ENCODE measurements at regions not wholly inside any gene's neighbourhood (a gene's known extent, or its start where the extent isn't known, plus 50 kb on each side); places are given as distances from the start of the nearest gene placed in this dataset.
"Not testable (repeated sequence)": the region's sequence is repeated elsewhere in the genome, so short reads cannot be mapped to it uniquely, and the experiment has no call there.

DNA sequence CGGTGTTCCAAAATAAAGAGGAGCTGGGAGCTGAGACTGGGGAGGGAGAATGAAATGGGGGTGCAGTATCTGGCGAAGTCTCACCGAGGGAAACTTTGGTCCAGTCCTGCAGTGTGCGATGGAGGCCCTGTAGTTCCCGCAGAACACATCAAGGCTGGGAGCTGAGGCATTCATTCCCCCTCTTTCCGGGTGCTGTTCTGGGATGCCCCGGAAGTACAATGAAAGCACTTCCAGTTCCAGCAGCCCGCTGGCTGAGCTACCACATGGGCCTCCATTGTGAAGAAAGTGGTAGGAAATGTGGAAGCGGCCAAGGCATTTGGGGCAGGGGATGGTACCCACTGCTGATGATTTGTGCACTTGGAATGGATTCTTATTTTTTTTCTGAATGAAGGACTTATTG lies 560.7 kb downstream of the GLRX3 start:
- DNase-seq, result no peak

DNA sequence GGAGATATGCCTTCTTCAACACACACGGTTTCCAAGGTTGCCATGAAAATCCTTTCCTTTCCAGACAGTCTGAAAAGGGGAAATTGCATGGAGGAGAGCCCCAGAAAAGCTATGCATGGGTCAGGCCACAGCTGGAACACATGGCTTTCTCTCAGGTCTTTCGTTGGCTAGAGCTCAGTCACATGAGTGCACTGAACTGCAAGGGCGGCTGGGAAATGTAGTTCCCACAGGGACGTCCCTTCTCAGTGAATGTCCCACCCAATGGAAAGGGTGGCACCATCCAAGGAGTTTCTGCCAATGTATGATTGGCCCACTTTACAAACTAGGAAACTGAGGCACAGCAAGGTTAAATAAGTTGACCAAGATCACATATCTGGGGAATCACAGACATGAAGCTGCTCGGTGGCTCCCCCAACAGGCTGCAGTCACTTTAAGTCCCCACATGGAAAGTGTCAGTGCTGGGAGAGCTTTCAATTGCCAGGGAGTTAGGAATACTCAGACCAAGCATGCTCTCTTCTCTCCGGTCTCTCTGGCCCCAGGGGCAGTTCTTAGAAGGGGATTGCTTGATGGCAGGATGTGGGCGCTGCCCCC lies 571.3 kb downstream of the GLRX3 start:
- no peak for DNase-seq

DNA sequence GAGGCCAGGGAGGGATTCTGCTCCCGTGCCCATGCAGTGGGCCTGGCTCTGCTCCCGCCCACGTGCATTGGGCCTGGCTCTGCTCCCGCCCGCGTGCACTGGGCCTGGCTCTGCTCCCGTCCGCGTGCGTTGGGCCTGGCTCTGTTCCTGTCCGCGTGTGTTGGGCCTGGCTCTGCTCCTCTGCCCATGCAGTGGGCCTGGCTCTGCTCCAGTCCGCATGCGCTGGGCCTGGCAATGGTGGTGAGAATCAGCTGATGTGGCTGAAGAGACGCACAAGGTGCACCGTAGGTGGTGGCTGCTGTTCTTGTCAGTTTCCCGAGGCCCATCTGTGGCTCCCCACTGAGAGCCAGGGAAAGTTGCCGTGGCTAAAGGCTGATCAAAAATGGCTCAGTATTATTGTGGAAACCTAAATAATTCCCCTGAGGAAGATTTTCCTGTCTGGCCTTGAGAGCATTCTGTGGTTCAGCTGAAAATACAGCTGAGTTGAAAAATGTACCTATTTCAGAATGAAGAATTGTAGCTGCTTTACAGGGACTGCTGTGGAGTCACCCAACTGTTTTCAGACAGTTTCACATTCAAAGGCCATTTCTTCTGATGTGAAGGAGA lies 572.4 kb downstream of the GLRX3 start:
- DNase-seq, result no peak

DNA sequence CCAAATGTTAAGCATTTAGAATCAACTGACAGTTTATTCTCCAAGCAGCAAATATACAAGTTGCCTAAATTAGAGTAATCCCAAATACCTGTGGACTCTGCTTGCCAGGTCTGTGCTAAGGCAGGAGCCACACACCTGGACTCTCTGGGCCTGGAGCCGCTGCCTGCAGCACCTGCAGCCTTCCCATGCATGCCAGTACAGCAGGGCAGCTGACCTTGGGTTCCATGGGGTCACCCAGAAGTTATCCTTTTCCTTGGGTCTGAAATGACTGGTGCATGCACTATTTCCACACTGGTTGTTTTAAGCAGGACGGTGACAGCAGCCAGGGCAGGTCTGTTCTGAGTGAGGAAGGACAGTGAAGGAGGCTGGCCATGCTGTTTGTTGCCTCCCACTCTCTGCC lies 573.2 kb downstream of the GLRX3 start:
- DNase-seq, result no peak

DNA sequence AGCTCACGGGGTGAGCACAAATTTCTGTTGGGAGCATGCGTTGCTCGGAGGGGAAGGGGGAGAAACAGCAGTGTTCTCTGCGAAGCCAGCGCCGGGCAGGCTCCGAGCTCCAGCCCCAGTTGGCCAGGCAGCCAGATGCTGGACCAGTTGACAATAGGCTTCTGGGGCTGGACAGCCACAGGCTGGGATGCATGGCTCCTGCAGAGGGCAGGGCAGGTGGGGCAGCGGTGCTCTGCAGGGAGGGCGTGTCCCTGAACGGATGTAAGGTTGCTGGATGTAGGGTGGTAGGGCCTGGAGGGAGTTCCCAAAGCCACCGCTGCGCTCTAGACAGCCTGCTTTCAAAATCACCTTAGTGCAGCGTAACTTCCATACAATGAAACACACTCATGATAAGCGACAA lies 574.9 kb downstream of the GLRX3 start:
- no peak for DNase-seq

DNA sequence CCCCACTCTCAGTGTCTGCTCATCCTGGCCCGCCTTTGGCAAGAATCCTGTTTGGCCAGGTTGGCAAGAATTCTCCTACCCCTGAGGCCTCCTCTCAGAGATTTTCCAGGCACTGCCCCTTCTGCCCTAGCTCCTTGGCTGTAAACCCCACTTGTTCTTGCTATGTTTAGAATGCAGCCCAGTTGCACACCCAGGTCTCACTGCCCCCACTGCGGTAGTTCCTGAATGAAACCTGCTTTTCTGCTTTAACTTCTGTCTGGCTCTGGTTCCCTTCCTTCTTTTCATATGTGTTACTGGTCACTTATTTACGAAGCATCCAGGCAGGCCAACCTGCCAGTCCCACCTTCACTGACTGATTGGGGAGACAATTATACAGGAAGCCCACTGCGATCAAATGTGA lies 576.9 kb downstream of the GLRX3 start:
- no peak for DNase-seq

DNA sequence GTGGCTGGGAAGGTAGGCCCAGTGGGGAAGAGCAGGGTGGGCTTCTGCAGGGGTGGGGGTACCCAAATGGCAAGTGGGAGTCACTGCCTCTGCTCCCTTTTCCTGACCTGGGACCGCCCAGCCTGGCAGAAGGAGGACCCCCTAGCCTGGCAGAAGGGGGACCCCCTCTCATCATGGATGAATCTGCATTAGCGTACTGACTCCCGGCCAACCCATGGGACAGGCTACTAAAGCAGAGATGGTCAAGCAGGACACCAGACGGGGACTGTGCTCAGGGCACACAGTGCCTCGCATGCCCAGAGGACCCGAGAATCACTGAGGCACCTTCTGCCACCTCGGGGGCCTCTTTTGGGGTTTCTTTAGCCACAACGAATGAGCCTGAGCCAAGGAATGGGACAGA lies 577.5 kb downstream of the GLRX3 start:
- DNase-seq, result no peak

DNA sequence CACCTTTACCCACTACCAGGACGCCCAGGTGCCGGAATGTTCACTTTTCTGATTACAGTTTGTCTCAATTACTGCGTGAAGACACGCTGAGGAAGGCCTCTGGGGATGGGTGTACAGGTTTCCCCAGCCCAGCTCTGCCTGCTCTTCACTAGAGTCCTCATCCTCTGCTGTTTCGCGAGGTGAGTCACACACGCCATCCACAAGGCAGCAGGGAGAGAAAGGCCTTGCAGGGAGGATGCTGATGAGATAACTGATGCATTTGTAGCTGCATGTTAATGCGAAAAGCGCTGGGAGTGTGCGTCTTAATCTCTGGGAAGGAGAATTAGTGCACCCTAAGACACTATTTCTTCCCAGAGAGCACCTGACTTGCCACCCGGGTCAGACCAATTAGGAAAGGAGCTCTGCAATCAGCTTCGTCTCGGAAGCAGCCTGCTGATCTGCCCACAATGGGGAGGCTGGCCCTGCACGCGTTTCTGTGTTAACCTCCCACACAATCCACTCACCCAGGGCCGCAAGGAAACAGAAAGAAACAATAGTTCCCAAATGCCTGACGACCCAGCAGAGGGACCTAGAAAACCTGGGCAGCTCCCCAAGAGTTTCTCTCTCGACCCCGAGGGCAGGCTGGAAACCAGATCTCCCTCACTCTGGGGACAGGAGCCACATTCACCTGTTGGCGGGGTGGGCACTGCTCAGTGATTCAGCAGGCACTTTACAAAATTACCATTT lies 578.7 kb downstream of the GLRX3 start:
- no peak for DNase-seq

DNA sequence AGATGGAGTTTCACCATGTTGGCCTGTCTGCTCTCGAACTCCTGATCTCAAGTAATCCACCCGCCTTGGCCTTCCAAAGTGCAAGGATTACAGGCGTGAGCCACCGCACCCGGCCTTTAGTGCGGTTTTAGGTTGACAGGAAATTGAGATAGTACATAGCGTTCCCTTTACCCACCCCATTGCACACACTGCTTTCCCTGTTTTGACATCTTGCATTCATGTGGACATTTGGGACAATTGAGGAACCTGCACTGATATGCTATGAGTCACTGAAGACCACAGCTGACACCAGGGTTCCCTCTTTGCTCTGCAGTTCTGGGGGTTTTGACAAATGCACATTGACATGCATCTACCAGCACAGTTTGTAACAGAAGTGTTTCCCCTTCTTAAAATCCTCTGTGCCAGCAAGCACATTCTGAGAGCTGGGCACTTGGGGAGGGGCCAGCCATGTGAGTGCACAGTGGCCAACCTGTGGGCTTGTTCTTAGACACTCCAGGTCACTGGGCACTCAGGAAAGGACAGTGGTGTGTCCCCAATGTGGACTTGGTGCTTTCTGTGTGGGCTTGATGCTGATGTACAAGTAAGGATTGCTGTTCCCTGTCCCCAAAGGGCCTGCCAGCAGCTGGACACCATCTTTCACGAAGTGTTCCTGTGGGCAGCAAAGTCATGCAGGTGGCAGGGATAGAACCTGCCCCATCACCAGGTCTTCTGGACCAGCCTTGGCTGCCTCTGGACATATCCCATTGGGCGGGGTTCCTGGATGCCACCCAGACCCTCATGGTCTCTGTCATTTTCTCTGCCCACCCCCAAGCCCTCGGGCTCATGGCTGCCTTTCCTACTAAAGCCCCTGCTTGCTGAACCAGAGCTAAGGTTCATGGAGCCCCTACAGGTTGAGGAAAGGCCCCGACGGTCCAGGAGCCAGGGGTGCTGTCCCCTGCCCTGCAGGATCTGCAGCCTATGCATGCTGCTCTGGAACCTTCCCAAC lies 579.8 kb downstream of the GLRX3 start:
- DNase-seq, result no peak

DNA sequence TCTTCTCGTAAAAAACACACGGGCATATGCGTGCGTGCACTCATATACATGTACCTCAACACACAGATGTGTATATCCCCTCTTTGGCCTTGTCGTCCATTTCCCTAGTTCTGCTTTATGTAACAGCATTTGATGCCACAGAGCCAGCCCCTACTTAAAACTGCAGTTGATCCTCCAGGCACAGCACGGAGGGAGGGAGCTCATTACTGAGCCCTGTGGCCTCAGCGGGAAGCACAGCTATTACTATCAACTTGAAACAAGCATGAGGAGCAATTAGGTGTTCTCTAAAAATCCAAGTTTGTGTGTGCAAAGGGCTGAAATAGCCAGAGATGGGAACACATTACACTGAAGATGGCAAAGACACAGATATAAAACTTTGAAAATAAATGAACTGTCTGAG lies 580.9 kb downstream of the GLRX3 start:
- no peak for DNase-seq

DNA sequence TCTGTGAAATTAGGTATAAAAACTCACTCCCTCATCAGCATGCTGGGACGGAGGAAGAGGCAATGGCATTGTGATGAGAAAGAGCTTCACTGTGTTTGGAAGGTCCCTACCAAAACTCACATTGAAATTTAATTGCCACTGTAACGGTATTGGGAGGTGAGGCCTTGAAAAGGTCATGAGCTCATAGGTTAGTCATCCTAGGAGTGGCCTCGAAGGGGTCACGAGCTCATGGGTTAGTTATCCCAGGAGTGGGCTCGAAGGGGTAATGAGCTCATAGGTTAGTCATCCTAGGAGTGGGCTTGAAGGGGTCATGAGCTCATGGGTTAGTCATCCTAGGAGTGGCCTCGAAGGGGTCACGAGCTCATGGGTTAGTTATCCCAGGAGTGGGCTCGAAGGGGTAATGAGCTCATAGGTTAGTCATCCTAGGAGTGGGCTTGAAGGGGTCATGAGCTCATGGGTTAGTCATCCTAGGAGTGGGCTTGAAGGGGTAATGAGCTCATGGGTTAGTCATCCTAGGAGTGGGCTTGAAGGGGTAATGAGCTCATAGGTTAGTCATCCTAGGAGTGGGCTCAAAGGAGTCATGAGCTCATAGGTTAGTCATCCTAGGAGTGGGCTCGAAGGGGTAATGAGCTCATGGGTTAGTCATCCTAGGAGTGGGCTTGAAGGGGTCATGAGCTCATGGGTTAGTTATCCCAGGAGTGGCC lies 582.7 kb downstream of the GLRX3 start:
- DNase-seq, result not testable (repeated sequence)

DNA sequence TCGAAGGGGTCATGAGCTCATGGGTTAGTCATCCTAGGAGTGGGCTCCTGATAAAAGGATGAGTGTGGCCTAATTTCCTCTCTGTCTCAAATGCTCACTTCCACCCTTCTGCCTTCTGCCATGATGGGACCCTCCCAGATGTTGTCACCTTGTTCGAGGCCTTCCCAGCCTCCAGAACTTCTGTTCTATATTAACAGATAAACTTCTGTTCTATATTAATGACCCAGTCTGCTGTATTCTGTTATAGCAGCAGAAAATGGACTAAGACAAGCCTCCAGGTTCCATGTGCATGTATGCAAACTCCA lies 583.2 kb downstream of the GLRX3 start:
- no peak for DNase-seq

DNA sequence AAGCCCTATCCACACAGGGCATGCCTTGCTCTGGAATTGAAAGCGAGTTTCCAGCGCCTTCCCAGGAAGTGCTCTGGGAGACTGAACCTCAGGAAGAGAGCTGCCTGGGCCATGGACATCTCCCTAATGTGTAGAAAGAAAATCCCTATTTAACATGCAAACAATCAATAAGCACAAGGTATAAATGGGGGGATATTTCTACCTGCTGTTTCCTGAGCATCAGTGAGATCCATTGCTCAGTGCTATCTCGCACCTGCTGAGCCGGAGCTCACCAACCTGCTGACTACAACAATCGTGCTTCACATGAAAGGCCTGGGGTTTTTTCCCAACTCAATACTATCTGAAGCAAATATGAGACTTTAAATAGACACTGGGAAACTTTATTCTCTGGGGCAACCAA lies 584.0 kb downstream of the GLRX3 start:
- no peak for DNase-seq

DNA sequence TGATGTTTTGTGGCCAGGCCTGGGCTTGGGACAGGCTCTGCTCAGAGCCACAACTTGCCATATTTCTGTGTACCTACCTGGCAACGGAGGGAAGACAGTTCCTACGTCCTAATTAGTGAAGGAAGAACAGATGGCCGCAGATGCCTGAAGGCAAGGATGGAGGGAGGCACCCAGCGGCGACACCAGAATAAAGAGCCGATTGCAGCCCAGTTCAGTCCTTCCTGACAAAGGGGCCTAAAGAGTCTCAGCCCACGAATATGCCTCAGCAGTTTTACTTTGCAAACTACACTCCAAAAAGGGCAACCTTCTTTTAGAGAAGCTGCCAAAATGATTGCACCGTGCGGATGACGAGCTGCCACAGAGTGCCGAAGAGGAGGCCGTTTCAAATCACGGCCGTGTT lies 585.8 kb downstream of the GLRX3 start:
- no peak for DNase-seq

DNA sequence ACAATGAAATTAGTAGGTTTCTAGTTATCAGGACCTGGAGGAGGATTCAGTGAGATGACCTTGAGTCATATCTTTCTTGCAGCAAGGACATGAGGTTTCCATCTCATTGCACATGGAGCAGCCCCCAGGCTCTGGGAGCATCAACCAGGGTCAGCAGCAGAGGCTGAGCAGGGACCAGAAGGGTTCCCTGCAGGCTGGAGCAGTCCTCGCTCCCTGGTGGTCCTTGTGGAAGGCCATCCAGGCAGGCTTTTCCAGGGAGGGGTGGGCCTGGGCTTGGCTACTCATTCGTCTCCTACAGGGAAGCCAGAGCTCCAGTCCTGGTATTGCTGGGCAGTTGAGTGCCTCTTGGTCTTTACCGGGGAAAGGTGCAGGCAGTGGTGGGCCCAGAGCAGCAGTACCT lies 587.5 kb downstream of the GLRX3 start:
- no peak for DNase-seq

DNA sequence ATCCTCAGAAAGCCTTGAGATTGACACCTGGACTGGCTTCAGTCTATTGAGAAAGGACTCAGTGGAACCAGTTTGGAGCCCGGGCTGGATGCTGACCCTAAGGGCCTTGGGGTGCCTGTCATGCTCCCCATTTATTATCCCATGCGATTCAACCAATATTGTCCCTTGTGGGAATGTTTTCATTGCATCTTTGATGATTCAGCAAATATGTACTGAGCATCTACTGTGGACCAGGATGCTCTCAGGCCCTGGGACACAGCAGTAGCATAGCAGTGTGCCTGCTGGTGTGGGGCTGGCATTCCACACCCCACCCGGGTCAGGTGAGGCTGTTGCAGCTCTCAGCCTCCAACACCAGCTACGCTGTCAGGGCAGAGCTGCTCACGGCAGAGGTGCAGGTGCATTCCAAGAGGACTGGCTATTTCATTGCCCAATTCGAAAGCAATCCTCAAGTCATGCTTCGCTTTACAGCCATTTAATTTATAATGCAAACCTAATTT lies 586.0 kb downstream of the TCERG1L start:
- no peak for DNase-seq

DNA sequence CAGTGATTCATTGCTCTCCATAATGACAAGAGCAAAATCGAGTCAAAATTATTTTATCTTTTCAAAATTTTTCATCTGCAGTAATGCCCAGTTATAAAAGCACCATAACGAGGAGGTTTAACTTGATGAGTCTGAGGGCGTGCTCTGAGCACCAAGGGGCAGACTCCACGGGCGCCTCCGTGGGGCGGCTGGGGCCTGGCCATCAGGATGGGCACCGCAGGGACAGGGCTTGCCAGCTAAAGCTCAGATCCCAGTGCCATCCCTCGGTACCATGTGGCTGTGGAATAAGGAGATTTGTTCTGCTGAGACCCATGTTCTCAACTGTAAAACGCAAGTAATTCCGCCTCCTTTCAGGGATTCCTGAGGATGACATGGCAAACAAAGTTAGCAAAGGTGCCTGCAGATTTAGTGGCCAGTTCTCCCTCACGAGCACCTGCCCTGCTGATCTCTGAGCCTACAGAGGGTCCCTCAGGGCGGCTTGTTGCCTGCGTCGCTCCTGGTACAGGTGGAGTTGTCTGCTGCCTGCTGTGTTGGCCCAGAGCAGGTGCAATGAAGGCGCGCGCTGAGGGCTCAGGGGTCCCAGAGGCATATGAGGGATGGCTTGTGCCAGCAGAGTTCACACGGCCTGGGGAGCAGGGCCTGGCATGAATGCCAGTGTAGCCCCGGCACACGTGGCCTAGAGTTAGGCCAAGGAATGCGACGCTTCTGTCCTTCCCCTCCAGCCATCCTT lies 584.4 kb downstream of the TCERG1L start:
- no peak for DNase-seq

DNA sequence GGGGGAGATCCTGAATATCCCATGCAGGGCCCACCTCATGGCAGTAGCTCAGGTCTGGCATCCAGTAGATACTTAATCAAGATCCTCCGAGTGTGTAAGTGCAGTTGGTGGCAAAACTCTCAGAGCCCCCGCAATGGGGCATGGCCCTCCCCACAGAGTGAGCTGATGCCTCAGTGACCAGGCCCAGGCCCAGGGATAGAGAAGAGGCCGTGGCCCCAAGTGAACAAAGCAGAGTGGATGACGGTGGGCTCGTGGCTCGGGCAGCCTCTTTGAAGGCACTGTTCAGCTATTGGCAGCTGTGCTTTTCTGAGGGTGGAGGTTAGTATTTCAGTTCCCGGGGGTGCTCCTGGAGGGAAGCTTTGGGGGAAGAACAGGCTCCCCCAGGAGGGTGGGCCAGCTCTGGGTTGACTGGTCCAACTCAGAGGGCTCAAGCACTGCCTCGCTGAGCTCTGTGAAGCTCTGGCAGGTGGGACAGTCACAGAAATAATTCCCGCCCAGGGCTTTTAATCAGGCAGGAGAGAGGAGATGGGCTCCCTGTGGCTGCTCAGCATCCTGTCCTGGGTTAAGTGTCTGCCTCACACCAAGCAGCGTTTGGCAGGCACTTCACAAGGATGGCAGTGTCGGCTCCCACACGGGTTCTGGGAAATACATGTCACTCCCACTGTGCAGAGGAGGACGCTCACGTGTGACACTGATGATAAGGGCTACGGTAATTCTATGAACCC lies 583.6 kb downstream of the TCERG1L start:
- no peak for DNase-seq

DNA sequence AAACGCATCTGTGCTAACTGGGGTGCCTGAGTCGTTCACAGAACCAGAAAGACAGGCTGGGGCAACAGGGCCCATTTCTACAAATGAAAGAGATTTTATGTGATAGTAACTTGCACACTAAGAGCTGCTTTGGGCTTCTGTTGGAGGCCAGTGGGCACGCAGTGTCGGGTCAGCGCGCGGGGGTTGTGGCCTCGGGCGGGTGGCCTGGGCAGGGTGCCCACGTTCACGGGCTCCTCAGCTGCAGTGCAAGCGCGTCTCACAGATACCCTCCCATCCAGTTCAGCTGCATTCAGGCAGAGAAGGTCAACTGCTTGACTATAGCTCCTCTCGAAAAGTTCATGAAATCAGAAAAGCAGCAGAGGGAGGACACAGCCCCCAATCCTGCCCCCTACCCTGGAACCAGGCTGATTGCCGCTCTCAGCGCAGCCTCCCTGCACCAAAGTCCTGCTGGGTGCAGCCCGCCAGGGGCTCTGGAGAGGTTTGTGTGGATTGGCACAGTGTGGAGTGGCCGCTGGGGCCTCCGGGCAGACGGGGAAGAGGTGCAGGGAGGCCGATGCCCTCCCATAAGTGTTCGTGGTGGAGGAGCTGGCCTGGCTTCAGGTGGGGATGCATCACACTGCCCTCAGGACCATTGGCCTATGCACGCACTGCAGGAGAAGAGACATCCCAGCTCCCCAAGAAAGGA lies 582.8 kb downstream of the TCERG1L start:
- DNase-seq, result no peak

DNA sequence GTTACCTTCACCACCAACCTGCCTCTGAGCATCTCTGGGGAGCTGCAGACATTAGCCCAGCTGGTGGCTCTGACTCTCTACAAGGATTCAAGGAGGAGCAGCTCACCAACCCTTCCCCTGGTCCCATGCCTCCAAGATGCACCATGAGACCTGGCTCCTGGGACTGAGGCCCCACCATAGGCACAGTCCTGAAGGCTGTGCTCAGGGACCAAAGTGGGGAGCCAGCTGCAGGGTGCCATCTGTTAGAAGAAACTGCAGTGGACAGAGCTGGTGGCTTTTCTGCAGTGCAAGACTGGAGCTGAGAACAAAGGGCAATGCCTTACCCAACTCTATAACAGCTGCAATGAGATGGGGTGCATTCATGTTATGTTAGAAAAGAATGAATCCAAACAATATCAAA lies 581.6 kb downstream of the TCERG1L start:
- DNase-seq, result no peak

DNA sequence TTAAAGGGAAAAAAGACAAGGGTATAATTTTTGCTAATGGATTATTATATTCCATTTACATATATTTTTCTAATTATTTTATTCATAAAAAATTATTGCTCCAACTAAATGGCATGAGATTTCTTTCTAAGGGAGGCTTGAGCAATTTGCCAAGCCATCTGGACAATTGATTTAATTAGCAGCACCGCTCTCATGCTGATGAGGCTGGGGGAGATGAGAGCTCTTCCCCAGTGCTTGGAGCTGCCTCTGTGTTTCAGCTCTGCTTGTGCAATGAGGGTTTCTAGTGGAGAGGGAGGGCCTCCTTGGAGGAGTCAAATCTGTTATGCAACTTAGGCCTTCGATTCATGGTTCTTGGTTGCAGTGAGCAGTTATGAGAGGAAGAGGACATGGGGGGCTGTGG lies 574.3 kb downstream of the TCERG1L start:
- DNase-seq, result no peak

All from Kasumi-1 (cell line).